Neural progenitor cell (in vitro differentiated cells): ENCODE measurements at regions not wholly inside any gene's neighbourhood (a gene's known extent, or its start where the extent isn't known, plus 50 kb on each side); places are given as distances from the start of the nearest gene placed in this dataset.

Source experiments
- DNase-seq: peaks from one replicate; pipeline ENCODE4 v3.0.0-alpha.2; 2016; ENCODE audit warnings: low spot score
- H2AFZ ChIP-seq: fragments of 200-600 bp; sonication (generic); replicated peaks from 2 replicates; pipeline ENCODE4 v1.6.1; 2016; ENCODE audit warnings: antibody characterized with exemption
- H3F3A ChIP-seq: fragments of 200-600 bp; sonication (generic); 2 replicates; pipeline ENCODE4 v1.6.1; 2016; ENCODE audit warnings: antibody characterized with exemption, low read depth
- H3K27ac ChIP-seq: fragments of 200-600 bp; sonication (generic); 2 replicates; pipeline ENCODE4 v1.5.1; 2016; ENCODE audit warnings: mild to moderate bottlenecking
- H3K27me3 ChIP-seq: fragments of 200-600 bp; sonication (generic); 2 replicates; pipeline ENCODE4 v1.6.1; 2016; ENCODE audit warnings: mild to moderate bottlenecking, moderate library complexity
- H3K36me3 ChIP-seq: fragments of 200-600 bp; sonication (generic); 2 replicates; pipeline ENCODE4 v1.5.1; 2016
- H3K4me1 ChIP-seq: fragments of 200-600 bp; sonication (generic); 2 replicates; pipeline ENCODE4 v1.6.1; 2016; ENCODE audit warnings: mixed run types
- H3K4me2 ChIP-seq: fragments of 200-600 bp; sonication (generic); 2 replicates; pipeline ENCODE4 v1.6.1; 2016
- H3K4me3 ChIP-seq: fragments of 200-600 bp; sonication (generic); 2 replicates; pipeline ENCODE4 v1.5.1; 2016
- H3K79me2 ChIP-seq: fragments of 200-600 bp; sonication (generic); 2 replicates; pipeline ENCODE4 v1.6.1; 2016; ENCODE audit warnings: low read depth
- H3K9ac ChIP-seq: fragments of 200-600 bp; sonication (generic); 2 replicates; pipeline ENCODE4 v1.6.1; 2016
- H3K9me3 ChIP-seq: fragments of 200-600 bp; sonication (generic); 2 replicates; pipeline ENCODE4 v1.5.1; 2016; ENCODE audit warnings: low read depth
- H4K20me1 ChIP-seq: fragments of 200-600 bp; sonication (generic); 2 replicates; pipeline ENCODE4 v1.6.1; 2016; ENCODE audit warnings: low read depth
- H3K27ac Mint-ChIP-seq: 3 replicates; pipeline ENCODE4 v1.8.0; 2021; ENCODE audit warnings: mixed read lengths
- H3K27me3 Mint-ChIP-seq: 2 replicates; pipeline ENCODE4 v1.8.0; 2022; ENCODE audit warnings: low read depth, mild to moderate bottlenecking, inconsistent platforms, moderate library complexity, mixed read lengths; ENCODE audit not compliant: insufficient read depth
- H3K36me3 Mint-ChIP-seq: 3 replicates; pipeline ENCODE4 v1.8.0; 2021; ENCODE audit warnings: mixed read lengths
- H3K4me1 Mint-ChIP-seq: 3 replicates; pipeline ENCODE4 v1.8.0; 2021; ENCODE audit warnings: mixed read lengths
- H3K4me3 Mint-ChIP-seq: 3 replicates; pipeline ENCODE4 v1.8.0; 2021; ENCODE audit warnings: mild to moderate bottlenecking, moderate library complexity, mixed read lengths
- H3K9me3 Mint-ChIP-seq: 3 replicates; pipeline ENCODE4 v1.8.0; 2020; ENCODE audit warnings: mixed read lengths
- CTCF ChIP-seq: fragments of 200-600 bp; sonication (generic); IDR thresholded peaks from 2 replicates; pipeline ENCODE4 v1.5.1; 2017; ENCODE audit warnings: antibody characterized with exemption, mild to moderate bottlenecking
- EZH2 ChIP-seq: fragments of 200-600 bp; sonication (generic); IDR thresholded peaks from 2 replicates; pipeline ENCODE4 v1.6.1; 2017; ENCODE audit warnings: antibody characterized with exemption, mild to moderate bottlenecking, moderate library complexity
- EZH2phosphoT487 ChIP-seq: fragments of 200-600 bp; sonication (generic); IDR thresholded peaks from 2 replicates; pipeline ENCODE4 v1.6.1; 2017; ENCODE audit warnings: antibody characterized with exemption

- Histone ChIP-seq H3K9me3 (no peaks in the 10 kb centered on the region), H4K20me1 (no peaks in the 10 kb centered on the region), H3K36me3 (no peaks in the 10 kb centered on the region), H3K9ac (no peak overlapping the region), H2AFZ (no peak overlapping the region), H3K4me2 (no peak overlapping the region), H3K4me3 (no peak overlapping the region), H3K79me2 (no peaks in the 10 kb centered on the region), H3K27me3 (no peaks in the 10 kb centered on the region), H3K27ac (no peak overlapping the region), H3K4me1 (no peaks in the 10 kb centered on the region), H3F3A (no peaks in the 10 kb centered on the region)
- DNase-seq = no peak
- H3K4me3 Mint-ChIP-seq = no peak overlapping the region
- peaks cover 2% of the 10 kb centered on the region for H3K27me3 Mint-ChIP-seq
- H3K27ac Mint-ChIP-seq = no peak overlapping the region
- TF ChIP-seq CTCF (no peak), EZH2 (no peak), EZH2phosphoT487 (no peak)
- H3K9me3 Mint-ChIP-seq = no peaks in the 10 kb centered on the region
- H3K36me3 Mint-ChIP-seq = no peaks in the 10 kb centered on the region
- H3K4me1 Mint-ChIP-seq = peaks cover 15% of the 10 kb centered on the region
Measured at GRCh38 chr12:13628067-13628466, 353.3 kb downstream of the GRIN2B start.

GRCh38 chr12:13627536-13627935 is 353.9 kb downstream of the GRIN2B start:
- peak; percentile 7 for DNase-seq
- Mint-ChIP-seq H3K4me3 (no peak overlapping the region), H3K27ac (no peak overlapping the region), H3K4me1 (peaks cover 14% of the 10 kb centered on the region), H3K9me3 (no peaks in the 10 kb centered on the region), H3K36me3 (no peaks in the 10 kb centered on the region), H3K27me3 (peaks cover 2% of the 10 kb centered on the region)
- no peaks in the 10 kb centered on the region for H3K9me3 ChIP-seq
- no peaks in the 10 kb centered on the region for H3F3A ChIP-seq
- H3K36me3 ChIP-seq = no peaks in the 10 kb centered on the region
- no peak overlapping the region for H3K4me2 ChIP-seq
- H3K27ac ChIP-seq = no peak overlapping the region
- TF ChIP-seq EZH2phosphoT487 = no peak
- no peak for TF ChIP-seq CTCF
- no peak for TF ChIP-seq EZH2
- no peaks in the 10 kb centered on the region for H4K20me1 ChIP-seq
- H3K27me3 ChIP-seq = no peaks in the 10 kb centered on the region
- no peak overlapping the region for H3K9ac ChIP-seq
- H3K79me2 ChIP-seq = no peaks in the 10 kb centered on the region
- no peak overlapping the region for H2AFZ ChIP-seq
- H3K4me1 ChIP-seq = no peaks in the 10 kb centered on the region
- H3K4me3 ChIP-seq = no peak overlapping the region

GRCh38 chr12:13613297-13613696 is 368.1 kb downstream of the GRIN2B start:
- H2AFZ ChIP-seq = no peak overlapping the region
- H3K36me3 Mint-ChIP-seq = peaks cover 5% of the 10 kb centered on the region
- no peaks in the 10 kb centered on the region for H3K4me1 ChIP-seq
- no peaks in the 10 kb centered on the region for H4K20me1 ChIP-seq
- no peaks in the 10 kb centered on the region for H3K9me3 Mint-ChIP-seq
- H3K36me3 ChIP-seq = no peaks in the 10 kb centered on the region
- no peak overlapping the region for H3K27ac ChIP-seq
- TF ChIP-seq CTCF (no peak), EZH2 (no peak), EZH2phosphoT487 (no peak)
- H3K9ac ChIP-seq = no peak overlapping the region
- DNase-seq = no peak
- no peak overlapping the region for H3K4me3 Mint-ChIP-seq
- peaks cover 2% of the 10 kb centered on the region for H3K27me3 Mint-ChIP-seq
- no peak overlapping the region for H3K27ac Mint-ChIP-seq
- no peaks in the 10 kb centered on the region for H3K9me3 ChIP-seq
- H3K27me3 ChIP-seq = no peaks in the 10 kb centered on the region
- no peaks in the 10 kb centered on the region for H3K4me1 Mint-ChIP-seq
- no peaks in the 10 kb centered on the region for H3F3A ChIP-seq
- H3K4me3 ChIP-seq = no peak overlapping the region
- H3K79me2 ChIP-seq = no peaks in the 10 kb centered on the region
- no peak overlapping the region for H3K4me2 ChIP-seq
